HepG2 (cell line): ENCODE measurements at regions not wholly inside any gene's neighbourhood (a gene's known extent, or its start where the extent isn't known, plus 50 kb on each side); places are given as distances from the start of the nearest gene placed in this dataset.

ENCODE experiments used
- CENPX ChIP-seq: sonication (generic); formaldehyde crosslinking; IDR thresholded peaks from 2 replicates; pipeline ENCODE4 v1.9.0; 2021; ENCODE audit warnings: mild to moderate bottlenecking, missing genetic modification reagents, moderate library complexity
- CTCF ChIP-seq: sonication (generic); formaldehyde crosslinking; IDR thresholded peaks from 2 replicates; pipeline ENCODE4 v1.5.0; 2020; ENCODE audit warnings: mild to moderate bottlenecking, missing genetic modification reagents, moderate library complexity
- EP300 ChIP-seq, 3 experiments: sonication (generic) in 1 of 3; formaldehyde crosslinking in 1 of 3; IDR thresholded peaks; 2 replicates each; pipeline versions ENCODE4 v1.5.1 to v1.6.1; 2011 to 2020; ENCODE audit warnings: low read depth in 2 of 3, low read length in 2 of 3, borderline replicate concordance in 1 of 3, improper control_type of control experiment in 1 of 3, mild to moderate bottlenecking in 1 of 3, missing genetic modification reagents in 1 of 3, moderate library complexity in 1 of 3
- FOXK2 ChIP-seq: fragments of 450-650 bp; IDR thresholded peaks from 2 replicates; pipeline ENCODE4 v1.6.1; 2016
- MAX ChIP-seq: IDR thresholded peaks from 2 replicates; pipeline ENCODE4 v1.6.1; 2012; ENCODE audit warnings: inconsistent platforms
- POLR2AphosphoS2 ChIP-seq: IDR thresholded peaks from 2 replicates; pipeline ENCODE4 v1.6.1; 2011; ENCODE audit warnings: low read depth, low read length, improper control_type of control experiment
- RAD21 ChIP-seq: fragments of 450-650 bp; formaldehyde crosslinking; IDR thresholded peaks from 2 replicates; pipeline ENCODE4 v1.5.0; 2020; ENCODE audit warnings: mild to moderate bottlenecking
- RBM22 ChIP-seq: fragments of 200-400 bp; formaldehyde crosslinking; optimal IDR thresholded peaks from 2 replicates; pipeline ENCODE3; 2017; ENCODE audit warnings: mild to moderate bottlenecking, low read length, moderate library complexity
- ZBTB40 ChIP-seq, 2 experiments: fragments of 450-650 bp in 1 of 2; sonication (generic) in 1 of 2; formaldehyde crosslinking in 1 of 2; IDR thresholded peaks; 2 replicates each; pipeline versions ENCODE4 v1.6.1 to v1.8.0; 2016 to 2022; ENCODE audit warnings: antibody characterized with exemption in 1 of 2, mild to moderate bottlenecking in 1 of 2, missing genetic modification reagents in 1 of 2
- ZNF550 ChIP-seq: sonication (generic); formaldehyde crosslinking; IDR thresholded peaks from 2 replicates; pipeline ENCODE4 v1.4.0; 2020; ENCODE audit warnings: mild to moderate bottlenecking, missing genetic modification reagents, borderline replicate concordance

GRCh38 chr4:96189761-96190160 is 349.9 kb downstream of the PDHA2 start:
- TF ChIP-seq POLR2AphosphoS2 (no peak), RBM22 (no peak), CTCF (CRISPR knock-in tag) (no peak), FOXK2 (no peak), CENPX (CRISPR knock-in tag) (no peak), MAX (no peak), RAD21 (CRISPR knock-in tag) (no peak), ZBTB40 (IDR thresholded peaks at IDR 0.05) (no peak), ZBTB40 (CRISPR knock-in tag; IDR thresholded peaks at IDR 0.05) (no peak), EP300 (IDR thresholded peaks at IDR 0.05; ENCODE audit: low read depth in 2 of 2, low read length in 2 of 2) (no peak), EP300 (CRISPR knock-in tag; IDR thresholded peaks at IDR 0.05; ENCODE audit: borderline replicate concordance) (no peak), ZNF550 (CRISPR knock-in tag) (no peak)
